ENCODE measurements at regions not wholly inside any gene's neighbourhood (a gene's known extent, or its start where the extent isn't known, plus 50 kb on each side); places are given as distances from the start of the nearest gene placed in this dataset.

DNA sequence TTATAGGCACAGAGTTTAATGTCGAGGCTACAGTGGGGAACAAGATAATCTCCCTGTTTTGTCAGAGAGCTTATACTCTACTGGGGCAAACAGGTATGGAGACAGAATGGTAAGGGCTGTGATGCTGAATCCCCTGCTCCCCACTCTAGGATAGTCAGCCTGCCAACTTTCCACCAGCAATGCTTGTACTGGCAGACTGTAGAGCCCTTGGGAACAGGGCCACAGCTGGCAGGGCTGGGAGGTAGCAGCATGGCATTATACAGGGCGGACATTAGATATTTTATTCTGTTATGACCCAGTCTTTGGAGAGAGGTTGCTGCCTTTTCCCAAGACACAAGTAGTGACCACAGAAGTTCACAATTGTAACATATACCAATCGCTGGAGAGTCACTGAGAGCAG lies 91.2 kb downstream of the ARRDC4 start:
- TF ChIP-seq EZH2 (IDR thresholded peaks at IDR 0.05; ENCODE audit: insufficient read depth, poor library complexity, severe bottlenecking) (no peak), EZH2phosphoT487 (IDR thresholded peaks at IDR 0.05; ENCODE audit: insufficient read depth, low read depth) (no peak)
